ENCODE measurements at regions not wholly inside any gene's neighbourhood (a gene's known extent, or its start where the extent isn't known, plus 50 kb on each side); places are given as distances from the start of the nearest gene placed in this dataset.

DNA sequence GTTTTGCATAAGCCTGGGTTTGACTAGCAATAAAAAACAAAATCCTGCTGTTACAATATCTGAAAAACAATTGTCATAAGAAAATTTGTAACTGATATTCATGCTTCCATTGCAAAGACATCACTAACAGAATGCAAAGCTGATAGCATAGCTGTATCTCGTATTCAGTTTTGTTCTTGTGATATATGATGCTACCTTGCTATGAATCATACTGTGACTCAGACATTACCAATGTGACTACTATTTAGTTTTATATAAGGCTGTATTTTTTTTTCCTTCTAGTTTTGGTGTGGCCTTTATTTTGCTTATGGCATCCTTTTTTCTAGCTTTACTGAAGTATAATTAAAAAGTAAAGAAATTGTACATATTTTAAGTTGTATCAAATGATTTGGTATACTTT lies 1381.8 kb downstream of the MRPL39 start:
- no peak overlapping the region for H3K4me2 ChIP-seq
- Mint-ChIP-seq H3K27ac (no peak overlapping the region), H3K4me3 (no peak overlapping the region), H3K36me3 (ENCODE audit: low read depth) (peaks cover 4% of the 10 kb centered on the region; the same call in 2 of the 3 replicates), H3K27me3 (ENCODE audit: insufficient read depth, low read depth, poor library complexity) (no peaks in the 10 kb centered on the region), H3K4me1 (no peaks in the 10 kb centered on the region), H3K9me3 (peaks cover 78% of the 10 kb centered on the region)
- no peak for ATAC-seq
- no peaks in the 10 kb centered on the region for H3K4me1 ChIP-seq (ENCODE audit: insufficient read depth)
- H3K4me3 ChIP-seq: no peak overlapping the region
- no peaks in the 10 kb centered on the region for H4K20me1 ChIP-seq (replicated peaks; ENCODE audit: insufficient read depth)
- no peak for TF ChIP-seq STAT1 (IDR thresholded peaks at IDR 0.05; ENCODE audit: unreplicated experiment)
- no peak for TF ChIP-seq NANOG (IDR thresholded peaks at IDR 0.05; ENCODE audit: borderline replicate concordance)
- TF ChIP-seq CREB1 (CRISPR knock-in tag; IDR thresholded peaks at IDR 0.05; ENCODE audit: low read depth): no peak
- TF ChIP-seq POLR2AphosphoS5 (IDR thresholded peaks at IDR 0.05; ENCODE audit: low read depth): no peak
- TF ChIP-seq, protein P1, sequence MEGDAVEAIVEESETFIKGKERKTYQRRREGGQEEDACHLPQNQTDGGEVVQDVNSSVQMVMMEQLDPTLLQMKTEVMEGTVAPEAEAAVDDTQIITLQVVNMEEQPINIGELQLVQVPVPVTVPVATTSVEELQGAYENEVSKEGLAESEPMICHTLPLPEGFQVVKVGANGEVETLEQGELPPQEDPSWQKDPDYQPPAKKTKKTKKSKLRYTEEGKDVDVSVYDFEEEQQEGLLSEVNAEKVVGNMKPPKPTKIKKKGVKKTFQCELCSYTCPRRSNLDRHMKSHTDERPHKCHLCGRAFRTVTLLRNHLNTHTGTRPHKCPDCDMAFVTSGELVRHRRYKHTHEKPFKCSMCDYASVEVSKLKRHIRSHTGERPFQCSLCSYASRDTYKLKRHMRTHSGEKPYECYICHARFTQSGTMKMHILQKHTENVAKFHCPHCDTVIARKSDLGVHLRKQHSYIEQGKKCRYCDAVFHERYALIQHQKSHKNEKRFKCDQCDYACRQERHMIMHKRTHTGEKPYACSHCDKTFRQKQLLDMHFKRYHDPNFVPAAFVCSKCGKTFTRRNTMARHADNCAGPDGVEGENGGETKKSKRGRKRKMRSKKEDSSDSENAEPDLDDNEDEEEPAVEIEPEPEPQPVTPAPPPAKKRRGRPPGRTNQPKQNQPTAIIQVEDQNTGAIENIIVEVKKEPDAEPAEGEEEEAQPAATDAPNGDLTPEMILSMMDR (conservative IDR thresholded peaks at IDR 0.05; ENCODE audit: low read depth in 2 of 2): no peak
- no peaks in the 10 kb centered on the region for H3K79me2 ChIP-seq (replicated peaks; ENCODE audit: insufficient read depth)
- no peaks in the 10 kb centered on the region for H3K9me2 ChIP-seq (ENCODE audit: insufficient read depth)
- DNase-seq (ENCODE audit: low spot score): no peak
- no peak overlapping the region for H2AFZ ChIP-seq
- no peaks in the 10 kb centered on the region for H3K36me3 ChIP-seq (ENCODE audit: insufficient read depth)
- H3F3A ChIP-seq (replicated peaks; ENCODE audit: low read depth): no peaks in the 10 kb centered on the region
- no peak overlapping the region for H3K27ac ChIP-seq (ENCODE audit: low read depth)
- H3K27me3 ChIP-seq (ENCODE audit: insufficient read depth): no peaks in the 10 kb centered on the region

DNA sequence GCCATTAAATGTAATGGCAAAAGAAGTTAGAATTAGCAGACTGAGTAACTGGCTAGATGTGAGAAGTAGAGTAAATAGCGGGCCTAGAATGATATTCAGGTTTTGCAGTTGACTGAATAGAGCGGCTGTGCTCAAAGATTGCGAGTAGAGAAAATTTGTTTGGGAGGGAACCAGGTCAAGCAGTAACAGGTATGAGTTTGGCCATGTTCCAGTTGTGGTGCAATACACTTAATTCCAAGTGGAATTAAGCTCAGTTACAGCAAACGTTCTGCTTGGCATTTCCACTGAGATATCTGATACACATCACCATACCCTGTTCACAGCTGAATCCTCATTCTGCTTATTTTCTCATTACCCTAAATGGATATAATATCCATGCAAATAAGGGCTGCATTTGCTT lies 1382.9 kb downstream of the MRPL39 start:
- no peaks in the 10 kb centered on the region for H3K79me2 ChIP-seq (replicated peaks; ENCODE audit: insufficient read depth)
- Mint-ChIP-seq H3K9me3 (peaks cover 73% of the 10 kb centered on the region), H3K36me3 (ENCODE audit: low read depth) (peaks cover 4% of the 10 kb centered on the region; the same call in 2 of the 3 replicates), H3K27me3 (ENCODE audit: insufficient read depth, low read depth, poor library complexity) (no peaks in the 10 kb centered on the region), H3K27ac (no peak overlapping the region), H3K4me3 (no peak overlapping the region), H3K4me1 (no peaks in the 10 kb centered on the region)
- H3K27ac ChIP-seq (ENCODE audit: low read depth): no peak overlapping the region
- ATAC-seq (no peak), DNase-seq (ENCODE audit: low spot score) (no peak)
- H3K4me3 ChIP-seq: no peak overlapping the region
- H2AFZ ChIP-seq: no peak overlapping the region
- no peaks in the 10 kb centered on the region for H3K9me2 ChIP-seq (ENCODE audit: insufficient read depth)
- no peak overlapping the region for H3K4me2 ChIP-seq
- H4K20me1 ChIP-seq (replicated peaks; ENCODE audit: insufficient read depth): no peaks in the 10 kb centered on the region
- H3K27me3 ChIP-seq (ENCODE audit: insufficient read depth): no peaks in the 10 kb centered on the region
- H3K4me1 ChIP-seq (ENCODE audit: insufficient read depth): no peaks in the 10 kb centered on the region
- H3K36me3 ChIP-seq (ENCODE audit: insufficient read depth): no peaks in the 10 kb centered on the region; the same call in 1 of the 2 replicates
- H3F3A ChIP-seq (replicated peaks; ENCODE audit: low read depth): no peaks in the 10 kb centered on the region
- TF ChIP-seq, protein P2, sequence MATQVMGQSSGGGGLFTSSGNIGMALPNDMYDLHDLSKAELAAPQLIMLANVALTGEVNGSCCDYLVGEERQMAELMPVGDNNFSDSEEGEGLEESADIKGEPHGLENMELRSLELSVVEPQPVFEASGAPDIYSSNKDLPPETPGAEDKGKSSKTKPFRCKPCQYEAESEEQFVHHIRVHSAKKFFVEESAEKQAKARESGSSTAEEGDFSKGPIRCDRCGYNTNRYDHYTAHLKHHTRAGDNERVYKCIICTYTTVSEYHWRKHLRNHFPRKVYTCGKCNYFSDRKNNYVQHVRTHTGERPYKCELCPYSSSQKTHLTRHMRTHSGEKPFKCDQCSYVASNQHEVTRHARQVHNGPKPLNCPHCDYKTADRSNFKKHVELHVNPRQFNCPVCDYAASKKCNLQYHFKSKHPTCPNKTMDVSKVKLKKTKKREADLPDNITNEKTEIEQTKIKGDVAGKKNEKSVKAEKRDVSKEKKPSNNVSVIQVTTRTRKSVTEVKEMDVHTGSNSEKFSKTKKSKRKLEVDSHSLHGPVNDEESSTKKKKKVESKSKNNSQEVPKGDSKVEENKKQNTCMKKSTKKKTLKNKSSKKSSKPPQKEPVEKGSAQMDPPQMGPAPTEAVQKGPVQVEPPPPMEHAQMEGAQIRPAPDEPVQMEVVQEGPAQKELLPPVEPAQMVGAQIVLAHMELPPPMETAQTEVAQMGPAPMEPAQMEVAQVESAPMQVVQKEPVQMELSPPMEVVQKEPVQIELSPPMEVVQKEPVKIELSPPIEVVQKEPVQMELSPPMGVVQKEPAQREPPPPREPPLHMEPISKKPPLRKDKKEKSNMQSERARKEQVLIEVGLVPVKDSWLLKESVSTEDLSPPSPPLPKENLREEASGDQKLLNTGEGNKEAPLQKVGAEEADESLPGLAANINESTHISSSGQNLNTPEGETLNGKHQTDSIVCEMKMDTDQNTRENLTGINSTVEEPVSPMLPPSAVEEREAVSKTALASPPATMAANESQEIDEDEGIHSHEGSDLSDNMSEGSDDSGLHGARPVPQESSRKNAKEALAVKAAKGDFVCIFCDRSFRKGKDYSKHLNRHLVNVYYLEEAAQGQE (IDR thresholded peaks at IDR 0.05; ENCODE audit: unreplicated experiment): no peak
- TF ChIP-seq, protein P1 (conservative IDR thresholded peaks at IDR 0.05; ENCODE audit: low read depth in 2 of 2): no peak
- TF ChIP-seq POLR2AphosphoS5 (IDR thresholded peaks at IDR 0.05; ENCODE audit: low read depth) (no peak), EZH2phosphoT487 (IDR thresholded peaks at IDR 0.05; ENCODE audit: unreplicated experiment) (no peak)
- TF ChIP-seq, protein P3, sequence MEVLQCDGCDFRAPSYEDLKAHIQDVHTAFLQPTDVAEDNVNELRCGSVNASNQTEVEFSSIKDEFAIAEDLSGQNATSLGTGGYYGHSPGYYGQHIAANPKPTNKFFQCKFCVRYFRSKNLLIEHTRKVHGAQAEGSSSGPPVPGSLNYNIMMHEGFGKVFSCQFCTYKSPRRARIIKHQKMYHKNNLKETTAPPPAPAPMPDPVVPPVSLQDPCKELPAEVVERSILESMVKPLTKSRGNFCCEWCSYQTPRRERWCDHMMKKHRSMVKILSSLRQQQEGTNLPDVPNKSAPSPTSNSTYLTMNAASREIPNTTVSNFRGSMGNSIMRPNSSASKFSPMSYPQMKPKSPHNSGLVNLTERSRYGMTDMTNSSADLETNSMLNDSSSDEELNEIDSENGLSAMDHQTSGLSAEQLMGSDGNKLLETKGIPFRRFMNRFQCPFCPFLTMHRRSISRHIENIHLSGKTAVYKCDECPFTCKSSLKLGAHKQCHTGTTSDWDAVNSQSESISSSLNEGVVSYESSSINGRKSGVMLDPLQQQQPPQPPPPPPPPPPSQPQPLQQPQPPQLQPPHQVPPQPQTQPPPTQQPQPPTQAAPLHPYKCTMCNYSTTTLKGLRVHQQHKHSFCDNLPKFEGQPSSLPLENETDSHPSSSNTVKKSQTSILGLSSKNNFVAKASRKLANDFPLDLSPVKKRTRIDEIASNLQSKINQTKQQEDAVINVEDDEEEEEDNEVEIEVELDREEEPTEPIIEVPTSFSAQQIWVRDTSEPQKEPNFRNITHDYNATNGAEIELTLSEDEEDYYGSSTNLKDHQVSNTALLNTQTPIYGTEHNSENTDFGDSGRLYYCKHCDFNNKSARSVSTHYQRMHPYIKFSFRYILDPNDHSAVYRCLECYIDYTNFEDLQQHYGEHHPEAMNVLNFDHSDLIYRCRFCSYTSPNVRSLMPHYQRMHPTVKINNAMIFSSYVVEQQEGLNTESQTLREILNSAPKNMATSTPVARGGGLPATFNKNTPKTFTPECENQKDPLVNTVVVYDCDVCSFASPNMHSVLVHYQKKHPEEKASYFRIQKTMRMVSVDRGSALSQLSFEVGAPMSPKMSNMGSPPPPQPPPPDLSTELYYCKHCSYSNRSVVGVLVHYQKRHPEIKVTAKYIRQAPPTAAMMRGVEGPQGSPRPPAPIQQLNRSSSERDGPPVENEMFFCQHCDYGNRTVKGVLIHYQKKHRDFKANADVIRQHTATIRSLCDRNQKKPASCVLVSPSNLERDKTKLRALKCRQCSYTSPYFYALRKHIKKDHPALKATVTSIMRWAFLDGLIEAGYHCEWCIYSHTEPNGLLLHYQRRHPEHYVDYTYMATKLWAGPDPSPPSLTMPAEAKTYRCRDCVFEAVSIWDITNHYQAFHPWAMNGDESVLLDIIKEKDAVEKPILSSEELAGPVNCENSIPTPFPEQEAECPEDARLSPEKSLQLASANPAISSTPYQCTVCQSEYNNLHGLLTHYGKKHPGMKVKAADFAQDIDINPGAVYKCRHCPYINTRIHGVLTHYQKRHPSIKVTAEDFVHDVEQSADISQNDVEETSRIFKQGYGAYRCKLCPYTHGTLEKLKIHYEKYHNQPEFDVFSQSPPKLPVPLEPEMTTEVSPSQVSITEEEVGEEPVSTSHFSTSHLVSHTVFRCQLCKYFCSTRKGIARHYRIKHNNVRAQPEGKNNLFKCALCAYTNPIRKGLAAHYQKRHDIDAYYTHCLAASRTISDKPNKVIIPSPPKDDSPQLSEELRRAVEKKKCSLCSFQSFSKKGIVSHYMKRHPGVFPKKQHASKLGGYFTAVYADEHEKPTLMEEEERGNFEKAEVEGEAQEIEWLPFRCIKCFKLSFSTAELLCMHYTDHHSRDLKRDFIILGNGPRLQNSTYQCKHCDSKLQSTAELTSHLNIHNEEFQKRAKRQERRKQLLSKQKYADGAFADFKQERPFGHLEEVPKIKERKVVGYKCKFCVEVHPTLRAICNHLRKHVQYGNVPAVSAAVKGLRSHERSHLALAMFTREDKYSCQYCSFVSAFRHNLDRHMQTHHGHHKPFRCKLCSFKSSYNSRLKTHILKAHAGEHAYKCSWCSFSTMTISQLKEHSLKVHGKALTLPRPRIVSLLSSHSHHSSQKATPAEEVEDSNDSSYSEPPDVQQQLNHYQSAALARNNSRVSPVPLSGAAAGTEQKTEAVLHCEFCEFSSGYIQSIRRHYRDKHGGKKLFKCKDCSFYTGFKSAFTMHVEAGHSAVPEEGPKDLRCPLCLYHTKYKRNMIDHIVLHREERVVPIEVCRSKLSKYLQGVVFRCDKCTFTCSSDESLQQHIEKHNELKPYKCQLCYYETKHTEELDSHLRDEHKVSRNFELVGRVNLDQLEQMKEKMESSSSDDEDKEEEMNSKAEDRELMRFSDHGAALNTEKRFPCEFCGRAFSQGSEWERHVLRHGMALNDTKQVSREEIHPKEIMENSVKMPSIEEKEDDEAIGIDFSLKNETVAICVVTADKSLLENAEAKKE (CRISPR knock-in tag; IDR thresholded peaks at IDR 0.05): no peak

Measured in GM23338 (cell line).